GM12864 (cell line): ENCODE measurements at regions not wholly inside any gene's neighbourhood (a gene's known extent, or its start where the extent isn't known, plus 50 kb on each side); places are given as distances from the start of the nearest gene placed in this dataset.

Experiments
- DNase-seq: peaks from one replicate; pipeline ENCODE4 v3.0.0-alpha.2; 2011; ENCODE audit warnings: low read depth
- H3K4me3 ChIP-seq: 2 replicates; pipeline ENCODE4 v1.5.1; 2011; ENCODE audit warnings: mild to moderate bottlenecking, low read depth, low read length, control low read depth
- TF ChIP-seq, protein P1 (sequence below): IDR thresholded peaks from 2 replicates; pipeline ENCODE4 v1.5.1; 2011; ENCODE audit warnings: low read depth, mild to moderate bottlenecking, moderate library complexity, low read length, control low read depth, inconsistent platforms; ENCODE audit errors: missing control alignments

DNA sequence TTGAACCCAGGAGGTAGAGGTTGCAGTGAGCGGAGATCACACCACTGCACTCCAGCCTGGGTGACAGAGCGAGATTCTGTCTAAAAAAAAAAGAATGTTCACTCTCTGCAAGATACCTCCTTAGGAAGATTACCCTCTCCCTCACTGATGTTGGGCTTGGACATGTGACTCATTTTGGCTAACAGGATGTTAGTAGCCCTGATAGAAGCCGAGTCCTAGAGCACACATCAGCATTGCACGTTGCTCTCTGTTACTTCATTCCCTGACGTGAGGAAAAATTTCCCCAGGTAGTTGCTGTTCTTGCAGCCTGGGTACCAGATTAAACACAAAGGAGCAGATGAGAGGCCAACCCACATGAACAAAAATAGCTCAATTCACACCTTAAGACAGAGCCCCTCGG is 78.1 kb upstream of the PRICKLE2 start:
- H3K4me3 ChIP-seq: no peak overlapping the region
- DNase-seq: no peak
- TF ChIP-seq, protein P1, sequence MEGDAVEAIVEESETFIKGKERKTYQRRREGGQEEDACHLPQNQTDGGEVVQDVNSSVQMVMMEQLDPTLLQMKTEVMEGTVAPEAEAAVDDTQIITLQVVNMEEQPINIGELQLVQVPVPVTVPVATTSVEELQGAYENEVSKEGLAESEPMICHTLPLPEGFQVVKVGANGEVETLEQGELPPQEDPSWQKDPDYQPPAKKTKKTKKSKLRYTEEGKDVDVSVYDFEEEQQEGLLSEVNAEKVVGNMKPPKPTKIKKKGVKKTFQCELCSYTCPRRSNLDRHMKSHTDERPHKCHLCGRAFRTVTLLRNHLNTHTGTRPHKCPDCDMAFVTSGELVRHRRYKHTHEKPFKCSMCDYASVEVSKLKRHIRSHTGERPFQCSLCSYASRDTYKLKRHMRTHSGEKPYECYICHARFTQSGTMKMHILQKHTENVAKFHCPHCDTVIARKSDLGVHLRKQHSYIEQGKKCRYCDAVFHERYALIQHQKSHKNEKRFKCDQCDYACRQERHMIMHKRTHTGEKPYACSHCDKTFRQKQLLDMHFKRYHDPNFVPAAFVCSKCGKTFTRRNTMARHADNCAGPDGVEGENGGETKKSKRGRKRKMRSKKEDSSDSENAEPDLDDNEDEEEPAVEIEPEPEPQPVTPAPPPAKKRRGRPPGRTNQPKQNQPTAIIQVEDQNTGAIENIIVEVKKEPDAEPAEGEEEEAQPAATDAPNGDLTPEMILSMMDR: no peak

DNA sequence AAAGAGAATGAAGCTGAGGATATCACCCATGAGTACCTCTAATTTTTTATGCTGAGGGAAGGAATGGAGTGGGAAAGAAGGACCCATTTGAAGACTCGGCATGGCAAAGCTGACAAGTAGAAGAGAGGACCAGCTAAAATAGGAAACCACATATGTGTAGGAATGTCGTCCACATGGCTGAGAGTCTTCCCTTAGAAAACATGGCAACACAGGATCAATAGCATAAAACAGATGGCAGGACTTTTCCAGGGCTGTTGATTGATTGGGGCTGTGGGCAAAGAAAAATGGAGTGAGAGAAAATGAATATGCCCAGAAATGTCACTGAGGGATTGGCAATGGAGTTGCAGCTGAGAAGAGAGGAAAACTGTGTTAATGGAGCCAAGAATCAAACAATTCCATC is 76.2 kb upstream of the PRICKLE2 start:
- no peak overlapping the region for H3K4me3 ChIP-seq
- TF ChIP-seq, protein P1: no peak
- no peak for DNase-seq

DNA sequence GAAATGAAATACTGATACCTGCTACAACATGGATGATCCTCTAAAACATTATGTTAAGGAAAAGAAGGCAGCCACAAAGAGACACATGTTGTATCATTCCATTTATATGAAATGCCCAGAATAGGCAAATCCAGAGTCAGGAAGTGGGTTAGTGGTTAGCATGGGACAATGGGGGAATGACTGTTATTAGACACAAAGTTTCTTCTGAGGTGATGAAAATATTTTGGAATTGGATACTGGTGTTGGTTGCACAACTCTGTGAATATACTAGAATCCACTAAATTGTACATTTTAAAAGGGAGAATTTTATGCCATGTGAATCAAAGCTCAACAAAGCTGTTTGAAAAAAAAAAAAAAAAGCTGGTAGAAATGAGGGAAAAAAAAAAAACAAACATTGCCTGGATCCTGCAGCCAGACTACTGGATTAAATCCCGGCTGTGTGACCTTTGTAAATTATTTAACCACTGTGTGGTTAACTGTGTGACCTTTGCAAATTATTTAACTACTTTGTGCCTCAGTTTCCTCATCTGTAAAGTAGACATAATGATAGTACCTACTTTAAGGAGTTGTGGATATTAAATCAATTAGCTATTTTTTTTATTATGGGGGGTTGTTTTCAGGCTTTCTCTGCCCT is 75.6 kb upstream of the PRICKLE2 start:
- no peak overlapping the region for H3K4me3 ChIP-seq
- TF ChIP-seq, protein P1: no peak
- DNase-seq: no peak

DNA sequence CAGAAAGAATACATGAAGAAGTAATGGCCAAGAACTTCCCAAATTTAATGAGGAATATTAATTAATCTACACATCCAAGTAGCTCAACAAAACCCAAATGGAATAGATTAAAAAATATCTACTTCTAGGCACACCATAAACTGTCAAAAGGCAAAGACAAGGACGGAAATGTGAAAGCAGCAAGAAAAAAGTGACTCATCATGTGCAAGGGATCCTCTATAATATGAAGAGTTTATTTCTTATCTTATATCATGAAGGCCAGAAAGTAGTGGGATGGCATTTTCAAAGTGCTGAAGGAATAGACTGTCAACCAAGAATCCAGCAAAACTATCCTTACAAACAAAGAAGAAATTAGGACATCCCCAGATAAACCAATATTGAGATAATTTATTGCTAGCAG is 73.9 kb upstream of the PRICKLE2 start:
- no peak overlapping the region for H3K4me3 ChIP-seq
- TF ChIP-seq, protein P1: no peak
- DNase-seq: no peak

DNA sequence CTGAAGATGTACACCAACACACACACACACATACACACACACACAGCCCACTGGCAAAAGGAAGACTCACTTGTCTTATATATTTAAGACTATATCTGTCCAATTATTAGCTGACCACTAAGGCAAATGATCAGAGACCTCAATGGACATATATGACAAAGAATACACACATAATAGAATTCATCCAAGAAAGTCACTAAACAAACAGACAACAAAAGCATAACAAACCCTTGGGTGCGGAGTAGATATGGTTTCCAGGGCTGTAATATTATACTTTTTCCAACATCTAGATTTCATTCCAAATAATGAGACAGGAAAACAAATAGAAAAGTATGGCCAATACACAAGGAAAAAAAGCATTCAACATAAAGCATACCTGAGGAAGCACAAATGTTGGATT is 72.3 kb upstream of the PRICKLE2 start:
- TF ChIP-seq, protein P1: no peak
- no peak overlapping the region for H3K4me3 ChIP-seq
- DNase-seq: no peak

DNA sequence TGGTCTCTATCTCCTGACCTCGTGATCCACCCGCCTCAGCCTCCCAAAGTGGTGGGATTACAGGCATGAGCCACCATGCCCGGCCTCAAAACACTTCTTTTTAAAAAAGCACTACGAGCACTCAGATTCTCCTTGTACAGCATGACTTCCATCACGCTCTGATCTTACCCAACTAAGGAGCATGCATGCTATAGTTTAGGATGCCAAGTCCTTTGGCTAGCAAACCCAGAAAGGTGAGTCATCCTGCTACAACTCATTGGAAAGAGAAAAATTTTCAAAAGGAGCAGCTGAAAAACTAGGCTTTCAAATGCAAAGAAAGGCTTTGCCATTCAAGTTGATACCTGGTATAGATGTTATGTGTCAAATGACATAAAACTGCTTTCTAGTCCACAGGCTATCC is 70.3 kb upstream of the PRICKLE2 start:
- TF ChIP-seq, protein P1: no peak
- H3K4me3 ChIP-seq: no peak overlapping the region
- no peak for DNase-seq

DNA sequence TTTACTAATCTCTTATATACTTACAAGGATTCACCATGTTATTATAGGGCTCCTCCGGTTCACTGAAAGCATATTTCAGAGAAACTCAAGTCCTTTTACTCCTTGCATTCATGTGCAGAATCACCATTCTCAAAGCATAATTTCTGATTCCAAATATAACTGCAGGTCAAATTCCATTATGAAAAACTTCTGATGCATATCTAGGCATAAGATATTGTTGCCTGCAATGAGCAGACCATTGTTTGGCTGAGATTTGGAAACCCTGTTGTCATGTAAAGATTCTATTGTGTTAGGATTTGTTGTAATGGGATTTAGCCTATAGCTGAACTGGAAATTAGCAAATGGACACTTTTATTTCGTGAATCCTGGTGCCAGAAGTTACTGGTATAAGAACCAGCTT is 69.5 kb upstream of the PRICKLE2 start:
- TF ChIP-seq, protein P1: no peak
- no peak overlapping the region for H3K4me3 ChIP-seq
- DNase-seq: no peak
